HEK293 (cell line): ENCODE measurements at regions not wholly inside any gene's neighbourhood (a gene's known extent, or its start where the extent isn't known, plus 50 kb on each side); places are given as distances from the start of the nearest gene placed in this dataset.

ENCODE experiments used
- CTCF ChIA-PET: fragments of 350-600 bp; formaldehyde crosslinking; extraction: SDS; loops from one replicate; lab custom pipeline; 2021; ENCODE audit warnings: antibody characterized with exemption; lab: Yijun Ruan, JAX
- POLR2A ChIA-PET: fragments of 300-600 bp; formaldehyde crosslinking; extraction: SDS; loops from one replicate; lab custom pipeline; 2020; ENCODE audit warnings: antibody characterized with exemption, inconsistent platforms; lab: Yijun Ruan, JAX
- H3K27ac ChIP-seq: fragments of 200-500 bp; sonication (Bioruptor generic); 2 replicates; pipeline ENCODE4 v1.5.1; 2014; ENCODE audit warnings: low read depth, low read length, control low read depth, inconsistent platforms; ENCODE audit errors: extremely low read depth
- H3K36me3 ChIP-seq, 2 experiments: fragments of 200-500 bp in 1 of 2; sonication (Bioruptor generic) in 1 of 2; 1 replicate in 1 of 2; 2 replicates in 1 of 2; pipeline ENCODE4 v1.5.1; 2014 to 2017; ENCODE audit warnings: inconsistent platforms in 2 of 2, low read length in 2 of 2; ENCODE audit not compliant: control insufficient read depth in 2 of 2, insufficient read depth in 1 of 2
- H3K4me1 ChIP-seq: fragments of 200-500 bp; sonication (Bioruptor generic); 2 replicates; pipeline ENCODE4 v1.5.1; 2014; ENCODE audit warnings: mild to moderate bottlenecking, low read length, inconsistent platforms; ENCODE audit not compliant: control insufficient read depth, insufficient read depth
- H3K4me3 ChIP-seq: 2 replicates; pipeline ENCODE4 v1.5.1; 2011; ENCODE audit warnings: low read depth, mild to moderate bottlenecking, control low read depth, low read length, moderate library complexity
- H3K9me3 ChIP-seq: fragments of 200-500 bp; sonication (Bioruptor generic); 2 replicates; pipeline ENCODE4 v1.5.1; 2014; ENCODE audit warnings: low read depth, low read length, inconsistent platforms; ENCODE audit not compliant: control insufficient read depth, insufficient read depth
- IKZF3 ChIP-seq: fragments of 450-650 bp; IDR thresholded peaks from 2 replicates; pipeline ENCODE4 v1.5.0; 2018; ENCODE audit warnings: missing biosample characterization, mild to moderate bottlenecking, missing genetic modification characterization, moderate library complexity
- KLF8 ChIP-seq: fragments of 450-650 bp; formaldehyde crosslinking; IDR thresholded peaks from 2 replicates; pipeline ENCODE4 v1.5.1; 2016; ENCODE audit warnings: missing biosample characterization, missing genetic modification characterization
- OSR2 ChIP-seq: fragments of 450-650 bp; formaldehyde crosslinking; IDR thresholded peaks from 2 replicates; pipeline ENCODE4 v1.5.1; 2016; ENCODE audit warnings: missing biosample characterization, missing genetic modification characterization
- WT1 ChIP-seq: fragments of 450-650 bp; formaldehyde crosslinking; IDR thresholded peaks from 2 replicates; pipeline ENCODE4 v1.5.1; 2016; ENCODE audit warnings: missing biosample characterization, missing genetic modification characterization
- YY1 ChIP-seq: fragments of 450-650 bp; formaldehyde crosslinking; IDR thresholded peaks from 2 replicates; pipeline ENCODE4 v1.5.1; 2018; ENCODE audit warnings: missing biosample characterization, missing genetic modification characterization
- ZFP69B ChIP-seq: fragments of 450-650 bp; formaldehyde crosslinking; IDR thresholded peaks from 2 replicates; pipeline ENCODE4 v1.5.1; 2016; ENCODE audit warnings: missing biosample characterization, missing genetic modification characterization
- ZNF132 ChIP-seq: fragments of 450-650 bp; formaldehyde crosslinking; IDR thresholded peaks from 2 replicates; pipeline ENCODE4 v1.5.1; 2017; ENCODE audit warnings: missing biosample characterization, missing genetic modification characterization, borderline replicate concordance
- ZNF16 ChIP-seq: fragments of 450-650 bp; formaldehyde crosslinking; IDR thresholded peaks from 2 replicates; pipeline ENCODE4 v1.5.1; 2016; ENCODE audit warnings: low read depth, missing biosample characterization, missing genetic modification characterization
- ZNF23 ChIP-seq: fragments of 450-650 bp; formaldehyde crosslinking; IDR thresholded peaks from 2 replicates; pipeline ENCODE4 v1.5.1; 2016; ENCODE audit warnings: missing biosample characterization, missing genetic modification characterization, borderline replicate concordance
- ZNF266 ChIP-seq: fragments of 450-650 bp; formaldehyde crosslinking; IDR thresholded peaks from 2 replicates; pipeline ENCODE4 v1.5.1; 2016; ENCODE audit warnings: missing biosample characterization, missing genetic modification characterization, low read depth
- ZNF324 ChIP-seq: fragments of 450-650 bp; formaldehyde crosslinking; IDR thresholded peaks from 2 replicates; pipeline ENCODE4 v1.5.1; 2016; ENCODE audit warnings: missing biosample characterization, missing genetic modification characterization
- ZNF501 ChIP-seq: fragments of 450-650 bp; formaldehyde crosslinking; IDR thresholded peaks from 2 replicates; pipeline ENCODE4 v1.5.1; 2016; ENCODE audit warnings: missing biosample characterization, missing genetic modification characterization
- ZNF548 ChIP-seq: fragments of 450-650 bp; formaldehyde crosslinking; IDR thresholded peaks from 2 replicates; pipeline ENCODE4 v1.5.1; 2016; ENCODE audit warnings: missing biosample characterization, missing genetic modification characterization
- ZNF654 ChIP-seq: fragments of 450-650 bp; formaldehyde crosslinking; IDR thresholded peaks from 2 replicates; pipeline ENCODE4 v1.5.1; 2016; ENCODE audit warnings: low read depth, missing biosample characterization, missing genetic modification characterization
- ZNF660 ChIP-seq: fragments of 450-650 bp; IDR thresholded peaks from 2 replicates; pipeline ENCODE4 v1.5.1; 2018; ENCODE audit warnings: missing biosample characterization, mild to moderate bottlenecking, missing genetic modification characterization
- ZNF747 ChIP-seq: fragments of 450-650 bp; formaldehyde crosslinking; IDR thresholded peaks from 2 replicates; pipeline ENCODE4 v1.5.1; 2016; ENCODE audit warnings: missing biosample characterization, missing genetic modification characterization
- TF ChIP-seq, protein P1 (sequence below): IDR thresholded peaks from 2 replicates; pipeline ENCODE4 v1.6.1; 2011; ENCODE audit warnings: mild to moderate bottlenecking, low read depth, low read length, borderline replicate concordance
- TF ChIP-seq, protein P2 (sequence below): fragments of 450-650 bp; formaldehyde crosslinking; IDR thresholded peaks from 2 replicates; pipeline ENCODE4 v1.5.1; 2016; ENCODE audit warnings: missing biosample characterization, missing genetic modification characterization
- TF ChIP-seq, protein P3 (sequence below): fragments of 450-650 bp; formaldehyde crosslinking; IDR thresholded peaks from 2 replicates; pipeline ENCODE4 v1.5.1; 2016; ENCODE audit warnings: missing biosample characterization, missing genetic modification characterization
- TF ChIP-seq, protein P4 (sequence below): fragments of 450-650 bp; formaldehyde crosslinking; IDR thresholded peaks from 2 replicates; pipeline ENCODE4 v1.5.1; 2016; ENCODE audit warnings: missing biosample characterization, missing genetic modification characterization
- TF ChIP-seq, protein P5 (sequence below): fragments of 450-650 bp; formaldehyde crosslinking; conservative IDR thresholded peaks from 2 replicates; pipeline ENCODE4 v1.5.1; 2016; ENCODE audit warnings: low read depth, missing biosample characterization, missing genetic modification characterization

DNA sequence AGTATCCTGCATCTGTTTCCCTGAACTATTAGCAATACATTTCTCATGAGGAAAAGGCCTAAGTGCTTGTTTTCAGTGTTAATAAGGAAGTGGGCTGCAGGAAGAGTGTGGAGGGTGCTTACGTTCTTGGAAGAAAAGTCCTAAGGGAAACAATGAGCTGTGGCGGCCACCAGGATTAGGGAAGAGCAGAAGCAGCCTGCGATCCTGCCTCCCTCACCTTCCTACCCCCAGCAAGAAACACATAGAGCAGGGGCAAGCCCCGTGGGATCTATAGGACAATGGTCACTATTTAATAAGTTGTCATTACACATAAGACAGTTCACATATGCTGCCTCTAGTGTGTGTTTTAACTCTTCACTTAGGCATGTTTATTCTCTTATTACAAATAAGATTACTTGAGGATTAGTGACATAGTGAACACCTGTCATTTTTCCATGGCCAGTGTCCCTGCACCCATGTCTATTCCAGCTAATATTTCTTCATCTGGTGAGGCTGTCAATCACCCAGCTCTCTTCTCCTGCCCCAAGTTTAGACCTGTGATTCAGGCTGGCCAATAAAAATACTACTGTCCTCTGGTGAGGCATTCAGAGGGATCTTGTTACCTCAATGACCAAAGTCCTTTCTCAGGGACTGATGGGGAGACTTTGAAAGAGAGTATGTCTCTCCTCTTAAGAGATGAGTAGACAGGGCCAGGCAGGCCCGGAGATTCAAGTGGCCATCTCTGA lies 510.9 kb upstream of the CELF4 start:
- Histone ChIP-seq H3K36me3 (no peaks in the 10 kb centered on the region), H3K4me1 (no peaks in the 10 kb centered on the region), H3K27ac (no peak overlapping the region)
- TF ChIP-seq ZNF23 (tag by site-specific recombination) (no peak), ZFP69B (tag by site-specific recombination) (no peak), IKZF3 (tag by site-specific recombination) (no peak), KLF8 (tag by site-specific recombination) (no peak), ZNF324 (tag by site-specific recombination) (no peak), ZNF266 (tag by site-specific recombination) (no peak), WT1 (tag by site-specific recombination) (no peak), ZNF132 (no peak), ZNF501 (tag by site-specific recombination) (no peak), ZNF747 (no peak), YY1 (no peak), ZNF654 (tag by site-specific recombination) (no peak), OSR2 (tag by site-specific recombination) (no peak), ZNF660 (no peak)
- TF ChIP-seq, protein P1, sequence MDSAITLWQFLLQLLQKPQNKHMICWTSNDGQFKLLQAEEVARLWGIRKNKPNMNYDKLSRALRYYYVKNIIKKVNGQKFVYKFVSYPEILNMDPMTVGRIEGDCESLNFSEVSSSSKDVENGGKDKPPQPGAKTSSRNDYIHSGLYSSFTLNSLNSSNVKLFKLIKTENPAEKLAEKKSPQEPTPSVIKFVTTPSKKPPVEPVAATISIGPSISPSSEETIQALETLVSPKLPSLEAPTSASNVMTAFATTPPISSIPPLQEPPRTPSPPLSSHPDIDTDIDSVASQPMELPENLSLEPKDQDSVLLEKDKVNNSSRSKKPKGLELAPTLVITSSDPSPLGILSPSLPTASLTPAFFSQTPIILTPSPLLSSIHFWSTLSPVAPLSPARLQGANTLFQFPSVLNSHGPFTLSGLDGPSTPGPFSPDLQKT = no peak
- TF ChIP-seq, protein P2, sequence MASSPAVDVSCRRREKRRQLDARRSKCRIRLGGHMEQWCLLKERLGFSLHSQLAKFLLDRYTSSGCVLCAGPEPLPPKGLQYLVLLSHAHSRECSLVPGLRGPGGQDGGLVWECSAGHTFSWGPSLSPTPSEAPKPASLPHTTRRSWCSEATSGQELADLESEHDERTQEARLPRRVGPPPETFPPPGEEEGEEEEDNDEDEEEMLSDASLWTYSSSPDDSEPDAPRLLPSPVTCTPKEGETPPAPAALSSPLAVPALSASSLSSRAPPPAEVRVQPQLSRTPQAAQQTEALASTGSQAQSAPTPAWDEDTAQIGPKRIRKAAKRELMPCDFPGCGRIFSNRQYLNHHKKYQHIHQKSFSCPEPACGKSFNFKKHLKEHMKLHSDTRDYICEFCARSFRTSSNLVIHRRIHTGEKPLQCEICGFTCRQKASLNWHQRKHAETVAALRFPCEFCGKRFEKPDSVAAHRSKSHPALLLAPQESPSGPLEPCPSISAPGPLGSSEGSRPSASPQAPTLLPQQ (tag by site-specific recombination) = no peak
- TF ChIP-seq, protein P3, sequence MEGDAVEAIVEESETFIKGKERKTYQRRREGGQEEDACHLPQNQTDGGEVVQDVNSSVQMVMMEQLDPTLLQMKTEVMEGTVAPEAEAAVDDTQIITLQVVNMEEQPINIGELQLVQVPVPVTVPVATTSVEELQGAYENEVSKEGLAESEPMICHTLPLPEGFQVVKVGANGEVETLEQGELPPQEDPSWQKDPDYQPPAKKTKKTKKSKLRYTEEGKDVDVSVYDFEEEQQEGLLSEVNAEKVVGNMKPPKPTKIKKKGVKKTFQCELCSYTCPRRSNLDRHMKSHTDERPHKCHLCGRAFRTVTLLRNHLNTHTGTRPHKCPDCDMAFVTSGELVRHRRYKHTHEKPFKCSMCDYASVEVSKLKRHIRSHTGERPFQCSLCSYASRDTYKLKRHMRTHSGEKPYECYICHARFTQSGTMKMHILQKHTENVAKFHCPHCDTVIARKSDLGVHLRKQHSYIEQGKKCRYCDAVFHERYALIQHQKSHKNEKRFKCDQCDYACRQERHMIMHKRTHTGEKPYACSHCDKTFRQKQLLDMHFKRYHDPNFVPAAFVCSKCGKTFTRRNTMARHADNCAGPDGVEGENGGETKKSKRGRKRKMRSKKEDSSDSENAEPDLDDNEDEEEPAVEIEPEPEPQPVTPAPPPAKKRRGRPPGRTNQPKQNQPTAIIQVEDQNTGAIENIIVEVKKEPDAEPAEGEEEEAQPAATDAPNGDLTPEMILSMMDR (tag by site-specific recombination) = no peak
- TF ChIP-seq, all 188 proteins: peak for 0
- CTCF ChIA-PET = no interaction called here
- no peaks in the 10 kb centered on the region for H3K9me3 ChIP-seq
- no peak overlapping the region for H3K4me3 ChIP-seq
- POLR2A ChIA-PET = no interaction called here

DNA sequence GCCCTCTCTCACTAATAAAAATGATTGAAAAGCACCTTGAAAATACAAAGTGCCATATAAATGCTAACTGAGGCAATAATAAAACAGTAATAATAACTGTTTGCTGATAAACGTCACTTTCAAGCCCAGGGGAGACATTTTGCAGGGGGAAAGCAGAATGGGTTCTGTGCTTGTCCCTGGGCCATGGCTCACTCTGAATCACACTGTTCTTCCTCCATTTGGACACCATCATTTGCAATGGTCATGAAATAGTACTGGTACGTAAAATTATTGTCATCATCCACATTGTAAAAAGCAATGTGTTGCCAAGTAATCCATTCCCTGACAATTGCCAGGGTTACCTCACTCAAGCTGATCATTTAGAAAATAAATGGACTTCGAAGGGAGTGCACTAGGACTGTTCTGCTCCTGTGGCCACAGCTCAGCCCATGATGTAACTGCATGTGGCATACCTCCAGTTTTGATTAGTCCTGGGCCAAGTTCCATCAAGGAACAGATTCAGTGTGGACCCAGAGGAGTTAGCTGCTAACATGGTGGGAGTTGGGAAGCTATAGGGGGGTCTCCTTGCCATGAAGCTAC lies 508.8 kb upstream of the CELF4 start:
- no peak overlapping the region for H3K27ac ChIP-seq
- no peaks in the 10 kb centered on the region for H3K4me1 ChIP-seq
- CTCF ChIA-PET = no interaction called here
- H3K9me3 ChIP-seq = no peaks in the 10 kb centered on the region
- H3K36me3 ChIP-seq = no peaks in the 10 kb centered on the region
- POLR2A ChIA-PET = no interaction called here
- H3K4me3 ChIP-seq = no peak overlapping the region
- no peak for TF ChIP-seq ZNF16 (tag by site-specific recombination)
- TF ChIP-seq, protein P1 = no peak
- TF ChIP-seq, protein P4, sequence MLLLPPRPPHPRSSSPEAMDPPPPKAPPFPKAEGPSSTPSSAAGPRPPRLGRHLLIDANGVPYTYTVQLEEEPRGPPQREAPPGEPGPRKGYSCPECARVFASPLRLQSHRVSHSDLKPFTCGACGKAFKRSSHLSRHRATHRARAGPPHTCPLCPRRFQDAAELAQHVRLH (tag by site-specific recombination) = no peak
- no peak for TF ChIP-seq ZNF548 (tag by site-specific recombination)
- TF ChIP-seq, protein P5, sequence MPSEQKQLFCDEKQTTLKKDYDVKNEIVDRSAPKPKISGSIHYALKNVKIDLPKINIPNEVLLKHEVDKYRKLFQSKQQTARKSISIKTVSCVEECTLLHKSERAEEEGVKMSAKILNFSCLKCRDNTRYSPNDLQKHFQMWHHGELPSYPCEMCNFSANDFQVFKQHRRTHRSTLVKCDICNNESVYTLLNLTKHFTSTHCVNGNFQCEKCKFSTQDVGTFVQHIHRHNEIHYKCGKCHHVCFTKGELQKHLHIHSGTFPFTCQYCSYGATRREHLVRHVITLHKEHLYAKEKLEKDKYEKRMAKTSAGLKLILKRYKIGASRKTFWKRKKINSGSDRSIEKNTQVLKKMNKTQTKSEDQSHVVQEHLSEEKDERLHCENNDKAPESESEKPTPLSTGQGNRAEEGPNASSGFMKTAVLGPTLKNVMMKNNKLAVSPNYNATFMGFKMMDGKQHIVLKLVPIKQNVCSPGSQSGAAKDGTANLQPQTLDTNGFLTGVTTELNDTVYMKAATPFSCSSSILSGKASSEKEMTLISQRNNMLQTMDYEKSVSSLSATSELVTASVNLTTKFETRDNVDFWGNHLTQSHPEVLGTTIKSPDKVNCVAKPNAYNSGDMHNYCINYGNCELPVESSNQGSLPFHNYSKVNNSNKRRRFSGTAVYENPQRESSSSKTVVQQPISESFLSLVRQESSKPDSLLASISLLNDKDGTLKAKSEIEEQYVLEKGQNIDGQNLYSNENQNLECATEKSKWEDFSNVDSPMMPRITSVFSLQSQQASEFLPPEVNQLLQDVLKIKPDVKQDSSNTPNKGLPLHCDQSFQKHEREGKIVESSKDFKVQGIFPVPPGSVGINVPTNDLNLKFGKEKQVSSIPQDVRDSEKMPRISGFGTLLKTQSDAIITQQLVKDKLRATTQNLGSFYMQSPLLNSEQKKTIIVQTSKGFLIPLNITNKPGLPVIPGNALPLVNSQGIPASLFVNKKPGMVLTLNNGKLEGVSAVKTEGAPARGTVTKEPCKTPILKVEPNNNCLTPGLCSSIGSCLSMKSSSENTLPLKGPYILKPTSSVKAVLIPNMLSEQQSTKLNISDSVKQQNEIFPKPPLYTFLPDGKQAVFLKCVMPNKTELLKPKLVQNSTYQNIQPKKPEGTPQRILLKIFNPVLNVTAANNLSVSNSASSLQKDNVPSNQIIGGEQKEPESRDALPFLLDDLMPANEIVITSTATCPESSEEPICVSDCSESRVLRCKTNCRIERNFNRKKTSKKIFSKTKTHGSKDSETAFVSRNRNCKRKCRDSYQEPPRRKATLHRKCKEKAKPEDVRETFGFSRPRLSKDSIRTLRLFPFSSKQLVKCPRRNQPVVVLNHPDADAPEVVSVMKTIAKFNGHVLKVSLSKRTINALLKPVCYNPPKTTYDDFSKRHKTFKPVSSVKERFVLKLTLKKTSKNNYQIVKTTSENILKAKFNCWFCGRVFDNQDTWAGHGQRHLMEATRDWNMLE (tag by site-specific recombination) = no peak
